ENCODE measurements at regions not wholly inside any gene's neighbourhood (a gene's known extent, or its start where the extent isn't known, plus 50 kb on each side); places are given as distances from the start of the nearest gene placed in this dataset.

- TF ChIP-seq CTCF (IDR thresholded peaks at IDR 0.05 in 2 of 3, conservative IDR thresholded peaks at IDR 0.05 in 1 of 3; ENCODE audit: control insufficient read depth in 2 of 3, extremely low read depth in 1 of 3, insufficient read depth in 1 of 3, low read depth in 3 of 3, low read length in 3 of 3) = no peak
- no peak for TF ChIP-seq GABPA (IDR thresholded peaks at IDR 0.05; ENCODE audit: low read depth)
- TF ChIP-seq POLR2AphosphoS2 (IDR thresholded peaks at IDR 0.05; ENCODE audit: low read depth, low read length) = no peak
- no peak for TF ChIP-seq NFXL1 (IDR thresholded peaks at IDR 0.05; ENCODE audit: borderline replicate concordance)
- no peak for TF ChIP-seq PRDM15 (CRISPR knock-in tag; IDR thresholded peaks at IDR 0.05)
- TF ChIP-seq POLR2AphosphoS5 (IDR thresholded peaks at IDR 0.05; ENCODE audit: low read length) = no peak
These were observed 374.8 kb downstream of the NR2F1-AS1 start for GRCh38 chr5:93206203-93206602.

All from GM12878 (cell line).